NB4 (cell line): ENCODE measurements at regions not wholly inside any gene's neighbourhood (a gene's known extent, or its start where the extent isn't known, plus 50 kb on each side); places are given as distances from the start of the nearest gene placed in this dataset.

ENCODE experiments used
- CTCF ChIP-seq: IDR thresholded peaks from one replicate; pipeline ENCODE4 v1.5.1; 2012; ENCODE audit warnings: low read depth, low read length
- MAX ChIP-seq: IDR thresholded peaks from 2 replicates; pipeline ENCODE4 v1.6.1; 2011; ENCODE audit warnings: low read depth, low read length

- TF ChIP-seq CTCF (no peak), MAX (no peak)
These were observed 252.8 kb upstream of the CDH4 start for GRCh38 chr20:60999250-60999649.
